ENCODE measurements at regions not wholly inside any gene's neighbourhood (a gene's known extent, or its start where the extent isn't known, plus 50 kb on each side); places are given as distances from the start of the nearest gene placed in this dataset.
"Not testable (repeated sequence)": the region's sequence is repeated elsewhere in the genome, so short reads cannot be mapped to it uniquely, and the experiment has no call there.

DNA sequence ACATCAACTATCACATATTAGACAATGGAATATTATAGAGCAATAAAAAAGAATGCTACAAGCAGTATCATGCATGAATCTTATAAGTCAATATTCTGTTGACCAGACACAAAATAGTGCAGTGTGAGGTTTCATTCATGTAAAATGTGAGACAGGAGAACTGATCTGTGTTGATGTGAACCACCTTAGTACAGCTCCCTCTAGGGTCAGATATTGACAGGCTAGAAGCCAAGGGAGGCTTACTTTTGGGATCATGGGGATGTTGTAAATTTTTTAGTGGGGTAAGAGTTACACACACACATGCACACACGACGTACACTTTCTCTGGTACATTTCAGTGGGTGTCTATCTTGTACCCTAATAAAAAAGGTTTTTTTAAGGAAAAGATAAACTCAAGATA is 231.6 kb upstream of the FOXK1 start:
- Histone ChIP-seq H3K4me3 (ENCODE audit: low read length in 2 of 2) (no peak overlapping the region), H3K4me1 (ENCODE audit: control insufficient read depth in 2 of 2, insufficient read depth in 2 of 2, low read length in 2 of 2) (no peaks in the 10 kb centered on the region), H3K9me3 (ENCODE audit: control insufficient read depth in 2 of 2, insufficient read depth in 1 of 2, low read length in 1 of 2) (peaks cover 0 to 10% of the 10 kb centered on the region in 2 donors), H3K36me3 (ENCODE audit: control insufficient read depth in 2 of 2, insufficient read depth in 2 of 2, low read length in 1 of 2) (no peaks in the 10 kb centered on the region), H3K27me3 (ENCODE audit: control insufficient read depth in 2 of 2, insufficient read depth in 1 of 2, low read length in 1 of 2) (no peaks in the 10 kb centered on the region), H3K27ac (ENCODE audit: low read depth in 1 of 2, low read length in 1 of 2) (no peak overlapping the region)
- DNase-seq (ENCODE audit: low read depth in 6 of 9, low spot score in 9 of 9), result no peak
- WGBS, result 97% methylated on average over 2 of the region's 2 CpGs

DNA sequence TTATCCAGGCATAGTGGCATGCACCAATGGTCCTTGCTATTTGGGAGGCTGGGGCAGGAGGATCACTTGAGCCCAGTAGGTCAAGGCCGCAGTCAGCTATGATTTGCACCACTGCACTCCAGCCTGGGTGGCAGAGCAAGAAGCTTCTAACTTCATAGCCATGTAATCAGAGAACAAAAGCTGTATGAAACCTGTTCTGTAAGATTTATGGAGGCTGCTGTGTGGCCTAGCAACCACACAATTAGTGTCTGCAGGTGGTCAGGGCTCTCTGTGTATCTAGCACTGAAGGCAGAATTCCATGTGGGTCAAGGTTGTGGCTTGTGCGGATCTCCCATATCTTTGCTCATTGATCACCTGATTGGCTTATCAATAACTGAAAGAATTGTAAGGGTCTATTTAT is 221.5 kb upstream of the FOXK1 start:
- no peak overlapping the region for H3K4me3 ChIP-seq (ENCODE audit: low read length in 2 of 2)
- no peaks in the 10 kb centered on the region for H3K27me3 ChIP-seq (ENCODE audit: control insufficient read depth in 2 of 2, insufficient read depth in 1 of 2, low read length in 1 of 2)
- H3K27ac ChIP-seq (ENCODE audit: low read depth in 1 of 2, low read length in 1 of 2), result no peak overlapping the region
- H3K36me3 ChIP-seq (ENCODE audit: control insufficient read depth in 2 of 2, insufficient read depth in 2 of 2, low read length in 1 of 2), result no peaks in the 10 kb centered on the region
- WGBS, result 95% methylated on average over 2 of the region's 2 CpGs
- H3K4me1 ChIP-seq (ENCODE audit: control insufficient read depth in 2 of 2, insufficient read depth in 2 of 2, low read length in 2 of 2), result no peaks in the 10 kb centered on the region
- DNase-seq (ENCODE audit: low read depth in 6 of 9, low spot score in 9 of 9), result no peak
- H3K9me3 ChIP-seq (ENCODE audit: control insufficient read depth in 2 of 2, insufficient read depth in 1 of 2, low read length in 1 of 2), result peaks cover 0 to 2% of the 10 kb centered on the region in 2 donors

DNA sequence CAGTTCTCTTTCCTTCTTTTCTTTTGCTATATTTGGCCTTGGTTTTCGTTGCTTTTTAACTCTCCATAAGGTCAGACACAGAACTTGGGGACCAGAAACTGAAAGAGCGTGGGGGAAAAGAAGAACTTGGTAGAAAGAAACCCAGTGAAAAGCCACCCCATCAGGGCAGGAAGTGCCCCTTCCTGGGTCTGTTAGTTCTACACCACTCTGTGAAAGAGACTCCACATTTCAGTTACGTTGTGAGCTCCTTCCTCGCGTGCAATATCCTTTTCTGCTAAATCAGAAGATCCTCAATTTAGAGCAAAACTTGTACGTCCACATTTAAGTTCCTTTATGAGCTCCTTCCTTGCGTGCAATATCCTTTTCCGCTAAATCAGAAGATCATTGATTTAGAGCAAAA is 220.6 kb upstream of the FOXK1 start:
- H3K4me1 ChIP-seq (ENCODE audit: control insufficient read depth in 2 of 2, insufficient read depth in 2 of 2, low read length in 2 of 2), result no peaks in the 10 kb centered on the region
- DNase-seq (ENCODE audit: low read depth in 6 of 9, low spot score in 9 of 9), result no peak
- WGBS, result 65% methylated on average over 8 of the region's 8 CpGs
- H3K36me3 ChIP-seq (ENCODE audit: control insufficient read depth in 2 of 2, insufficient read depth in 2 of 2, low read length in 1 of 2), result no peaks in the 10 kb centered on the region
- H3K9me3 ChIP-seq (ENCODE audit: control insufficient read depth in 2 of 2, insufficient read depth in 1 of 2, low read length in 1 of 2), result peaks cover 0 to 2% of the 10 kb centered on the region in 2 donors
- H3K27me3 ChIP-seq (ENCODE audit: control insufficient read depth in 2 of 2, insufficient read depth in 1 of 2, low read length in 1 of 2), result no peaks in the 10 kb centered on the region
- H3K27ac ChIP-seq (ENCODE audit: low read depth in 1 of 2, low read length in 1 of 2), result no peak overlapping the region
- H3K4me3 ChIP-seq (ENCODE audit: low read length in 2 of 2), result no peak overlapping the region

DNA sequence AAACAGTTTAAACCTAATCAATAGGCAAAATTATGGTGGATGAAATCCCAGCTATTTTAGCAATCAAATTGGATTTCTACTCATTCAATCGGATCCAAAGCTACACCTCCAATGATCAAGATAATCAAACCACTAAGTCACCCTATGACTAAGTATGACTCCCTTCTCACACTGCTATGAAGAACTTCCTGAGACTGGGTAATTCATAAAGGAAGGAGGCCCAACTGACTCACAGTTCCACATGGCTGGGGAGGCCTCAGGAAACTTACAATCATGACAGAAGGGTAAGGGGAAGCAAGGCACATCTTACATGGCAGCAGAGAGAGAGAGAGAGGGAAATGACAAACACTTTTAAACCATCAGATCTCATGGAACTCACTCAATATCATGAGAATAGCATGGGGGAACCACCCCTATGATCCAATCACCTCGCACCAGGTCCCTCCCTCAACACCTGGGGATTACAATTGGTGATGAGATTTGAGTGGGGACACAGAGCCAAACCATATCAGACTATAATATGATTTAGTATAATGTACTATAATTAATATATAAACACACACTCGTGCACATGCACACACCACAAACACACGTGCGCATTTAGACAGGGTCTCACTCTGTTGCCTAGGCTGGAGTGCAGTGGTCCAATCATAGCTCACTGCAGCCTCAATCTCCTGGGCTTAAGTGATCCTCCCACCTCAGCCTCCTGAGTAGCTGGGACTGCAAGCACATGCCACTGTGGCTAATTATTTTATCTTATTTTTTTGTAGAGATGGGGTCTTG is 213.6 kb upstream of the FOXK1 start:
- WGBS, result 89% methylated on average over 5 of the region's 5 CpGs
- H3K9me3 ChIP-seq (ENCODE audit: control insufficient read depth in 2 of 2, insufficient read depth in 1 of 2, low read length in 1 of 2), result peaks cover 0 to 2% of the 10 kb centered on the region in 2 donors
- no peaks in the 10 kb centered on the region for H3K4me1 ChIP-seq (ENCODE audit: control insufficient read depth in 2 of 2, insufficient read depth in 2 of 2, low read length in 2 of 2)

DNA sequence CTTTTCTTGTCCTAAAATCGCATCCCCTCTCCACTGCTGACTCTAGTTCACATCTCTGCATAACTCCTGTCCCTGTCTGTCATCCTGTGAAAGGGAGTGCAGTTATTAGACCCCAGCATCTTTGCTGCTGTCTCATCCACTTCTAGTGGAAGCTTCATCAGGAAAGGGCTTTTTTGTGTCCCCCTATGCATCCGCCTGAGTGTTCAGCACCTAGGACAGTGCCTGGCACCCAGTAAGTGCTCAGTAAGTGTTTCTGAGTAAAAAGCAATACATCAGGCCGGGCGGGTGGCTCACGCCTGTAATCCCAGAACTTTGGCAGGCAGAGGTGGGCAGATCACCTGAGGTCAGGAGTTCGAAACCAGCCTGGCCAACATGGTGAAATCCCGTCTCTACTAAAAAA is 211.8 kb upstream of the FOXK1 start:
- H3K27me3 ChIP-seq (ENCODE audit: control insufficient read depth in 2 of 2, insufficient read depth in 1 of 2, low read length in 1 of 2), result no peaks in the 10 kb centered on the region
- WGBS, result 74% methylated on average over 7 of the region's 7 CpGs
- no peak for DNase-seq (ENCODE audit: low read depth in 6 of 9, low spot score in 9 of 9)
- no peaks in the 10 kb centered on the region for H3K36me3 ChIP-seq (ENCODE audit: control insufficient read depth in 2 of 2, insufficient read depth in 2 of 2, low read length in 1 of 2)
- H3K9me3 ChIP-seq (ENCODE audit: control insufficient read depth in 2 of 2, insufficient read depth in 1 of 2, low read length in 1 of 2), result no peaks in the 10 kb centered on the region
- no peak overlapping the region for H3K4me3 ChIP-seq (ENCODE audit: low read length in 2 of 2)
- H3K4me1 ChIP-seq (ENCODE audit: control insufficient read depth in 2 of 2, insufficient read depth in 2 of 2, low read length in 2 of 2), result no peaks in the 10 kb centered on the region
- H3K27ac ChIP-seq (ENCODE audit: low read depth in 1 of 2, low read length in 1 of 2), result no peak overlapping the region

More for the DNA sequence above, 213.6 kb upstream of the FOXK1 start:
- no peak for DNase-seq (ENCODE audit: low read depth in 6 of 9, low spot score in 9 of 9)
- H3K27me3 ChIP-seq (ENCODE audit: control insufficient read depth in 2 of 2, insufficient read depth in 1 of 2, low read length in 1 of 2), result no peaks in the 10 kb centered on the region
- H3K4me3 ChIP-seq (ENCODE audit: low read length in 2 of 2), result no peak overlapping the region
- no peak overlapping the region for H3K27ac ChIP-seq (ENCODE audit: low read depth in 1 of 2, low read length in 1 of 2)
- H3K36me3 ChIP-seq (ENCODE audit: control insufficient read depth in 2 of 2, insufficient read depth in 2 of 2, low read length in 1 of 2), result no peaks in the 10 kb centered on the region

DNA sequence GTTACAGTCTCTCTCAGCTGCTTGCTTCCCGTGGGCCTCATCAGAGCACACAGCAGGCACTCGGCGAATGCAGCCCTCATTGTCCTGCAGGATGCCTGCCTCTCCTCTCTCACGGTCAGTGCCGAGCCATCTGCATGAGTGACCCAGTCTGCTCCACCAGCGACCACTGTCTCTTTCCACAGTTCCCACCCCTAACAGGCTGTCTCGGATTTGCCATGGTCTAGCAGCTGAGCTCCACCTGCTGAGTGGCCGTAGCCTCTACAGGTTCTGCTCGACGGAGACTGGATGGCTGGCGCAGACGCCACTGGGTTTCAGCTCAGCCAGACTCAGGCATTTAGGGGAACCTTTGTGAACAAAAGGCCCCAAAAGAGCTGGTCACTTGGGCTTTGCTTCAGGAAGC is 209.4 kb upstream of the FOXK1 start:
- Histone ChIP-seq H3K36me3 (ENCODE audit: control insufficient read depth in 2 of 2, insufficient read depth in 2 of 2, low read length in 1 of 2) (no peaks in the 10 kb centered on the region), H3K4me1 (ENCODE audit: control insufficient read depth in 2 of 2, insufficient read depth in 2 of 2, low read length in 2 of 2) (no peaks in the 10 kb centered on the region), H3K4me3 (ENCODE audit: low read length in 2 of 2) (no peak overlapping the region), H3K27ac (ENCODE audit: low read depth in 1 of 2, low read length in 1 of 2) (no peak overlapping the region), H3K9me3 (ENCODE audit: control insufficient read depth in 2 of 2, insufficient read depth in 1 of 2, low read length in 1 of 2) (no peaks in the 10 kb centered on the region), H3K27me3 (ENCODE audit: control insufficient read depth in 2 of 2, insufficient read depth in 1 of 2, low read length in 1 of 2) (no peaks in the 10 kb centered on the region)
- WGBS, result 68% methylated on average over 12 of the region's 12 CpGs
- DNase-seq (ENCODE audit: low read depth in 6 of 9, low spot score in 9 of 9), result no peak

DNA sequence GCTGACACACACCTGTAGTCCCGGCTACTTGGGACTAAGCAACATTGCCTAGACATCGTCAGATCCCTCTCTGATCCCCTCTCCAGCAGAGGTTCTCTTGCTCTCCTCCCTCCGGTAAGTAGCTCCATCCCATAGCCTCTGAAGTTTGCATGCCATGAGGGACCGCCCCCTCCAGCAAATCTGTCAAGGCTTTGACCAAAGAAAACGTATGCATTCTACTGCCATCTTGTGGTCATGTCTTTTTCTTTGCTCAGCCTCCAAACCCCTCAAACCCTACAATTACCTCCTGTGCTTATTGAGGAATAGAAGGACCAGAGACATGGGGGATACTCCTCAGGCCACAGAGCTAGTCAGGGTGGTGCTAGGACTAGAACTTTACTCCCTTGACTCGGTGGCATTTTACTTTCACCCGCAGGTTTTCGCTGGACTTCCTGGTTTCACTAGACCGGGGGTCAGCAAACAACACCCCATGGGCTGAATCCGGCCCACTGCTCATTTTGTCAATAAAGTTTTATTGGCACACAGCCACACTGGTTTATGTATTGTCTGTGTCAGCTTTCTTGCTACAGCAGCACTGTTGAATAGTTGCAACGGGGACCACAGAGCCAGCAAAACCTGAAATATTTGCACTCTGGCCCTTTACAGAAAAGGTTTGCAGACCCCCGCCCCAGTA is 202.6 kb upstream of the FOXK1 start:
- WGBS, result 56% methylated on average over 12 of the region's 12 CpGs
- Histone ChIP-seq H3K27me3 (ENCODE audit: control insufficient read depth in 2 of 2, insufficient read depth in 1 of 2, low read length in 1 of 2) (no peaks in the 10 kb centered on the region), H3K9me3 (ENCODE audit: control insufficient read depth in 2 of 2, insufficient read depth in 1 of 2, low read length in 1 of 2) (peaks cover 0 to 7% of the 10 kb centered on the region in 2 donors), H3K36me3 (ENCODE audit: control insufficient read depth in 2 of 2, insufficient read depth in 2 of 2, low read length in 1 of 2) (no peaks in the 10 kb centered on the region), H3K27ac (ENCODE audit: low read depth in 1 of 2, low read length in 1 of 2) (no peak overlapping the region), H3K4me3 (ENCODE audit: low read length in 2 of 2) (no peak overlapping the region), H3K4me1 (ENCODE audit: control insufficient read depth in 2 of 2, insufficient read depth in 2 of 2, low read length in 2 of 2) (no peaks in the 10 kb centered on the region)
- peak in 5 of 9 donors; percentile 1 to 40 (median 15) for DNase-seq (ENCODE audit: low read depth in 6 of 9, low spot score in 9 of 9)

DNA sequence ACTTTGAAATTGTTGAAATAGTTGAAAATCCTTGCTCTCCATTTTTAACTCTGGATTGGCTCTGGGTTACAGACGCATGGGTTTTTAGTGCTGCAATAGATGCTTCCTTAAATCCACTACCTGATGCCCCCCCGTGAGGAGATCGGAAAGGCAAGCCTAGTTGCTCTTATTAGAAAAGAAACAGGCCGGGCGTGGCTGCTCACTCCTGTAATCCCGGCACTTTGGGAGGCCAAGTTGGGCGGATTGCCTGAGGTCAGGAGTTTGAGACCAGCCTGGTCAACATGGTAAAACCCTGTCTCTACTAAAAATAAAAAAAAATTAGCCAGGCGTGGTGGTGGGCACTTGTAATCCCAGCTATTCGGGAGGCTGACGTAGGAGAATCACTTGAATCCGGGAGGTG is 202.0 kb upstream of the FOXK1 start:
- DNase-seq (ENCODE audit: low read depth in 6 of 9, low spot score in 9 of 9); H3K27me3 ChIP-seq (ENCODE audit: control insufficient read depth in 2 of 2, insufficient read depth in 1 of 2, low read length in 1 of 2); H3K4me1 ChIP-seq (ENCODE audit: control insufficient read depth in 2 of 2, insufficient read depth in 2 of 2, low read length in 2 of 2); H3K4me3 ChIP-seq (ENCODE audit: low read length in 2 of 2); H3K27ac ChIP-seq (ENCODE audit: low read depth in 1 of 2, low read length in 1 of 2); H3K9me3 ChIP-seq (ENCODE audit: control insufficient read depth in 2 of 2, insufficient read depth in 1 of 2, low read length in 1 of 2); H3K36me3 ChIP-seq (ENCODE audit: control insufficient read depth in 2 of 2, insufficient read depth in 2 of 2, low read length in 1 of 2): not testable (repeated sequence)
- 96% methylated on average over 11 of the region's 11 CpGs for WGBS

DNA sequence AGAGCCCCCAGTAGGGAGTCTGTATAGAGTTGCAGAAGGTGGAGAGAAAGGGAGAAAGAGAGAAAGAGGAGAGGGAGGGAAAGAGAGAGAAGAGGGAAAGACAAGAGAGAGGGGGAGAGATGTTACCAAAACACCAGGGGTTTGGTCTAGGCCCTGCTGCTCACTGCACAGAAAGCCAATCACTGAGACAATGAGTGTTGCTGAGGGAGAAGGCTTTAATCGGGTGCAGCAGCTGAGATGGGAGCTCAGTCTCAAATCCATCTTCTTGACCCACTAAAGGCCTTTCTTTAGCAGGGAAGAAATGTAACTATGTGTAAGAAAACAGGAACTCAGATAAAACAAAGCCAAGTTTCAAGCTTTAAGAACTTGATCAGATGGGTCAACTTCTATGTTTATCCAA is 198.2 kb upstream of the FOXK1 start:
- WGBS, result 97% methylated on average over 1 of the region's 1 CpG
- Histone ChIP-seq H3K36me3 (ENCODE audit: control insufficient read depth in 2 of 2, insufficient read depth in 2 of 2, low read length in 1 of 2) (no peaks in the 10 kb centered on the region), H3K4me1 (ENCODE audit: control insufficient read depth in 2 of 2, insufficient read depth in 2 of 2, low read length in 2 of 2) (no peaks in the 10 kb centered on the region), H3K27me3 (ENCODE audit: control insufficient read depth in 2 of 2, insufficient read depth in 1 of 2, low read length in 1 of 2) (no peaks in the 10 kb centered on the region), H3K27ac (ENCODE audit: low read depth in 1 of 2, low read length in 1 of 2) (no peak overlapping the region), H3K4me3 (ENCODE audit: low read length in 2 of 2) (no peak overlapping the region), H3K9me3 (ENCODE audit: control insufficient read depth in 2 of 2, insufficient read depth in 1 of 2, low read length in 1 of 2) (peaks cover 0 to 7% of the 10 kb centered on the region in 2 donors)
- DNase-seq (ENCODE audit: low read depth in 6 of 9, low spot score in 9 of 9), result no peak

Data from thymus (tissue), 11 donors.